Stimulated activated naive CD8-positive, alpha-beta T cell treated with anti-CD3 and anti-CD28 coated beads, Interleukin-15, amount 100 ng/mL, for 72 hours (primary cell): ENCODE measurements at regions not wholly inside any gene's neighbourhood (a gene's known extent, or its start where the extent isn't known, plus 50 kb on each side); places are given as distances from the start of the nearest gene placed in this dataset.
A peak's percentile ranks its signal among the peaks of the same experiment; 100 is the strongest.
"Not testable (repeated sequence)": the region's sequence is repeated elsewhere in the genome, so short reads cannot be mapped to it uniquely, and the experiment has no call there.

Experiments used
- ATAC-seq: fragments of 150-1000 bp; cut with Tn5 transposase; 2 replicates; pipeline ENCODE4 v1.10.0; 2021; ENCODE audit warnings: mild to moderate bottlenecking, moderate library complexity
- DNase-seq, 2 donors: peaks; one replicate each; pipeline ENCODE4 v3.0.0; 2021 to 2022
- H3K27ac Mint-ChIP-seq, 2 donors: one replicate each; pipeline ENCODE4 v1.8.0; 2022; ENCODE audit warnings: mild to moderate bottlenecking in 2 of 2, mixed read lengths in 2 of 2, moderate library complexity in 2 of 2
- H3K27me3 Mint-ChIP-seq: one replicate; pipeline ENCODE4 v1.8.0; 2022; ENCODE audit warnings: mixed read lengths
- H3K4me1 Mint-ChIP-seq: one replicate; pipeline ENCODE4 v1.8.0; 2022; ENCODE audit warnings: mild to moderate bottlenecking, mixed read lengths
- H3K4me3 Mint-ChIP-seq, 2 donors: one replicate each; pipeline ENCODE4 v1.8.0; 2022; ENCODE audit warnings: mild to moderate bottlenecking in 2 of 2, mixed read lengths in 2 of 2, moderate library complexity in 1 of 2
- H3K9me3 Mint-ChIP-seq, 2 donors: one replicate each; pipeline ENCODE4 v1.8.0; 2022; ENCODE audit warnings: mixed read lengths in 2 of 2

- Mint-ChIP-seq H3K9me3 (no peaks in the 10 kb centered on the region), H3K27ac (peak overlapping the region in 1 of 2 donors; percentile 34)
- no peak for ATAC-seq
Observed at GRCh38 chr10:45151467-45152214, 150.9 kb downstream of the ZNF22 start.

DNA sequence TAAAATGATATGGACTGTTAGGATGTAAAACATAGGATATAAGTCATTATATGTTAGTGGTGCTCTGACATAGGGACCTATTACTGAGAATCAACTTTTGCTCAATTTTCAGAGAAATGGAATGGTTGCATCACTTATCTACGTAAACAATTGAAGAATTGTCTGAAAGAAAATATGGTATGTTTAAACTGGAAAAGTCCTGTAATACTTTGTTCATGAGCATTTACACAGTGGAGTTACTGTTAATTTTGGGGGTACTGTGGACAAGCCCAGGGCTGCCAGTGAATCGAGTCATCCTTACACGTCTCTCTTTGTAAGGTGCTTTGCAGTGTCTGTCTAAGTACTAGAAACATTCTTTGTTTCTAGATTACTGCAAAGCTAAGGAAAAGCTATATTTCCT, 152.0 kb downstream of the ZNF22 start:
- Mint-ChIP-seq H3K4me1 (no peaks in the 10 kb centered on the region), H3K9me3 (no peaks in the 10 kb centered on the region), H3K4me3 (no peak overlapping the region), H3K27ac (no peak overlapping the region), H3K27me3 (peaks cover 9% of the 10 kb centered on the region)
- ATAC-seq (no peak), DNase-seq (no peak)

More at GRCh38 chr10:45151467-45152214, 150.9 kb downstream of the ZNF22 start:
- Mint-ChIP-seq H3K4me3 (no peak overlapping the region), H3K27me3 (peaks cover 9% of the 10 kb centered on the region), H3K4me1 (no peaks in the 10 kb centered on the region)
- no peak for DNase-seq

DNA sequence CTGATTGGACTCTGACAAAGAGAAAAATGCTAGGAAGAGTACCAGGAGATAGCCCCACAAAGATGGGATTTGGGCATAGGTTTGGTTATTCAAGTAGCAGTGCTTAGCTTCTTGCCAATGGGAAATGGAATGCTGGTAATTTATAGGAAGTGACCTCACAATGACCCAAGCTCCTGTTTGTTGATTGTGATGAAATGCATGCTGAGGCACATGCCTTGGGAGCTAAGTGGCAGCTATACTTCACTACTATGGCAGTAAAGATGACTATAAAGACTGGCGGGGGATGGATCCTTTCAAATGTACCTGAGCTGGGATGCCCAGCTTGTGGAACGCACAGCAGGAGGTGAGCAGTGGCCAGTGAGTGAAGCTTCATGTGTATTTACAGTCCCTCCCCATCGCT, 153.8 kb downstream of the ZNF22 start:
- Mint-ChIP-seq H3K27me3 (peaks cover 9% of the 10 kb centered on the region), H3K4me1 (no peaks in the 10 kb centered on the region), H3K27ac (peak overlapping the region in 1 of 2 donors; percentile 28), H3K9me3 (no peaks in the 10 kb centered on the region), H3K4me3 (no peak overlapping the region)
- DNase-seq (no peak), ATAC-seq (no peak)

DNA sequence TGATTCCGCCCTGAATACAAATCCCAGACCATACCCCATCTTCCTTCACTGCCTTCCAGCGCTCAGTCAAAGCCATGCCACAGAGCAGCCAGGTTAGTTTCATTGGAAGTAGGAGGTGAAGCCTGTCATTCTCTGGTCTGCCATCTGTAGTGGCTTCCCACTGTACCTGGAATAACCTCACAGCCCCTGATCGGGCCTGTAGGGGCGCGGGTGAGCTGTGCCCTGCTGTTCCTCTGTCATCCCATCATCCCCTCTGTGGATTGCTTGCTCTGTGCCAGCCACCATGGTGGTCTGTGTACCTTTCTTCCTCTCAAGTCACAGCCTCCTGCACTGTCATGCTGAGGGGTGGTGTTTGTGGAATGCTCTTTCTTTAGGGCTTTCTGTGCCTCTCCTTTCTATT, 155.1 kb downstream of the ZNF22 start:
- H3K27me3 Mint-ChIP-seq, result peaks cover 9% of the 10 kb centered on the region
- H3K4me3 Mint-ChIP-seq, result no peak overlapping the region
- H3K9me3 Mint-ChIP-seq, result no peaks in the 10 kb centered on the region
- no peak for ATAC-seq
- H3K27ac Mint-ChIP-seq, result peak overlapping the region in 1 of 2 donors; percentile 42
- no peaks in the 10 kb centered on the region for H3K4me1 Mint-ChIP-seq
- DNase-seq, result no peak

GRCh38 chr10:45160271-45160670, 155.1 kb downstream of the OR13A1 start:
- H3K27me3 Mint-ChIP-seq, result peaks cover 9% of the 10 kb centered on the region
- DNase-seq (no peak), ATAC-seq (no peak)
- H3K9me3 Mint-ChIP-seq, result no peaks in the 10 kb centered on the region
- H3K4me3 Mint-ChIP-seq, result no peak overlapping the region
- no peak overlapping the region for H3K27ac Mint-ChIP-seq
- H3K4me1 Mint-ChIP-seq, result no peaks in the 10 kb centered on the region

DNA sequence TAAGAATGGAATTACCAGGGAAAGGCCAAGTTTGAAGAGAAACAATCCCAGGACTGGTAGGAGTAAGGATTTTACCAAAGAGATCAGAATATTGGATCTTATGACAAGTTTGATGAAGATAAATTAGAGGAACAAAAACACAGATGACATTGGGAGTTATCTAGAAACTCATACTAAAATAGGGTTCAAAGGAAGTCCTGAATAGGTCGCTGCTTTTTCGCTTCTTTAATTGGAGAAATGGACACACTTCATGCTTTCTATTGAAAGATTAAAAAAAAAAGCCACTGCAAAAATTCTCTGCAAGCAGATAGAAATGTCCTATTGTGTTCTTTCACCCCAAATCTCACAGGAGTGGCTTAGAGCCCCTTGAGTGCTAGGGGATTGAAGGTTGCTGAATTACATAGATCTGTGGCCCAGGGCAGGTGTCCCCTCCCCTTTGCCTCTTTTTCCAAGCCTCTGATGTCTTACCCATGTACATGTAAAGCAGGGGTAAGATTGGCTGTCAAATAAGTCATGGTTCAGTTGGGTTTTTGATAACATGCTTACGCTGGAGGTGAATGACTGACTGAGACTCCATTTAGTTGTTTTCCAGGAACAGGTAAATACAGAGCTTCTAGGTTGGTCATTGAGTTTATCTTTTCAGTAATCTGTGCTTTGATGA, 152.0 kb downstream of the OR13A1 start:
- H3K27ac Mint-ChIP-seq, result no peak overlapping the region
- H3K4me1 Mint-ChIP-seq, result no peaks in the 10 kb centered on the region
- ATAC-seq (no peak), DNase-seq (no peak)
- no peaks in the 10 kb centered on the region for H3K27me3 Mint-ChIP-seq
- H3K4me3 Mint-ChIP-seq, result no peak overlapping the region
- no peaks in the 10 kb centered on the region for H3K9me3 Mint-ChIP-seq

GRCh38 chr10:45175520-45176118, 139.8 kb downstream of the OR13A1 start:
- H3K4me3 Mint-ChIP-seq, H3K27me3 Mint-ChIP-seq, DNase-seq, H3K27ac Mint-ChIP-seq, ATAC-seq, H3K9me3 Mint-ChIP-seq, H3K4me1 Mint-ChIP-seq: not testable (repeated sequence)

DNA sequence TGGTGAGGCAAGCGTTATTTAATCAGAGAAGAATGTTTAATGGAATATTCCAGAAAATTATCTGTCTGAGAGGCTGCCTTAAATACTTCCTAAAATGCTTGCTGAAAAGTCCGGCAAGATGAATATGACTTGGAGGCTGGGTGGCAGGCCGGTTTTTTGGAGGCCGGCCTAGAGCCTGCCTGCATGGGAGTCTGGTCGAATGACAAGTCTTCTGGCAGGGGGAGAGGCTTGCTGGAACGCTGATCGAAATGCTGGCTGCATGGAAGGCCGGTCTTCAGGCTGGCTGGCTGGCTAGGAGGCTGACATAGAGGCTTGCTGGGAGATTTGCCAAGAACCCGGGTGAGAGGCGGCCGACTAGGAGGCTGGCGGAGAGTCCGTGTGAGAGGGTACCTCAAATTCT, 135.7 kb downstream of the OR13A1 start:
- no peak for ATAC-seq
- no peaks in the 10 kb centered on the region for H3K9me3 Mint-ChIP-seq

GRCh38 chr10:45180507-45180906, 134.9 kb downstream of the OR13A1 start:
- Mint-ChIP-seq H3K9me3 (no peaks in the 10 kb centered on the region), H3K4me1 (no peaks in the 10 kb centered on the region), H3K27me3 (no peaks in the 10 kb centered on the region), H3K4me3 (no peak overlapping the region), H3K27ac (peak overlapping the region in 1 of 2 donors; percentile 85)
- DNase-seq, result no peak
- no peak for ATAC-seq

More for the DNA sequence above, 135.7 kb downstream of the OR13A1 start:
- Mint-ChIP-seq H3K4me1 (no peaks in the 10 kb centered on the region), H3K27ac (peak overlapping the region in 1 of 2 donors; percentile 8), H3K27me3 (no peaks in the 10 kb centered on the region), H3K4me3 (no peak overlapping the region)
- no peak for DNase-seq

- Mint-ChIP-seq H3K4me3 (no peak overlapping the region), H3K27me3 (no peaks in the 10 kb centered on the region), H3K9me3 (no peaks in the 10 kb centered on the region), H3K27ac (no peak overlapping the region), H3K4me1 (no peaks in the 10 kb centered on the region)
- DNase-seq (no peak), ATAC-seq (no peak)
Observed at GRCh38 chr10:45180946-45181875, 134.2 kb downstream of the OR13A1 start.

GRCh38 chr10:45183174-45183573, 132.2 kb downstream of the OR13A1 start:
- no peak for ATAC-seq
- DNase-seq, result no peak
- Mint-ChIP-seq H3K4me3 (no peak overlapping the region), H3K27me3 (no peaks in the 10 kb centered on the region), H3K9me3 (no peaks in the 10 kb centered on the region), H3K4me1 (no peaks in the 10 kb centered on the region), H3K27ac (no peak overlapping the region)

DNA sequence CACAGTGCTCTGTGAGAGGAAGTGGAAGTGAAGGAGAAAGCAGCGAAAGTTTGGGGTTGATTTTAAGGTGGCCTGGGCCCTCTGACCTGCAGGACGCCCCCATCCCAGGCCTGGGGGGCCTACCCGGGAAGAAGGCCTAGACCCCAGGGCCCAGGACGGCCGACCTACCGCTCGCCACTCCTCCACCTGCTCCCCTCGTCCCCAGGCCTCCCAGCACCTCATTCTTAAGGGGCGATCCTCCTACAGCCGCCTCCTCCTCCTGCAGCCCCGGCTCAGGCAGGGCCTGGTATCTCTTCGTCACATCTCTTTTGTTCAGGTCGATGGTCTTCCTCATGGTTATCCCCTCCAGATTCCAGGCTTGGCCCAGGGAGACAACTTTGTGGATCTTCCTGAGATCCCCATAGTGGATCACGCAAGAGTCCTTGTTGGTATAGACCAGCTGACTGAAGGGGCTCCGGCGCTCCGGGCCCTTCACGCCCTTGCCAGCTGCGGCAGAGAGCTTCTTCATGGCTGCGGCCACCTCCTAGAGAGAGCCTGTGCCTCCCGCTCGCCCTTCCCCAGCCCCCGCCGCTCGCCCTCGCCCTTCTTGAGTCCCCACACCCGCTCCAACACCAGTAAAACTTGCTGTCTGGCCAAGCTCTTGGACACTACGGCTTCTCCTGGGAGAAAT, 117.5 kb downstream of the OR13A1 start:
- H3K4me3 Mint-ChIP-seq, result no peak overlapping the region
- ATAC-seq, result no peak
- no peaks in the 10 kb centered on the region for H3K27me3 Mint-ChIP-seq
- no peak for DNase-seq
- H3K27ac Mint-ChIP-seq, result no peak overlapping the region
- no peaks in the 10 kb centered on the region for H3K9me3 Mint-ChIP-seq
- no peaks in the 10 kb centered on the region for H3K4me1 Mint-ChIP-seq

GRCh38 chr10:45198486-45199204, 116.8 kb downstream of the OR13A1 start:
- DNase-seq (no peak), ATAC-seq (peak; percentile 46)
- no peak overlapping the region for H3K4me3 Mint-ChIP-seq
- no peaks in the 10 kb centered on the region for H3K27me3 Mint-ChIP-seq
- H3K4me1 Mint-ChIP-seq, result no peaks in the 10 kb centered on the region
- H3K27ac Mint-ChIP-seq, result no peak overlapping the region
- H3K9me3 Mint-ChIP-seq, result no peaks in the 10 kb centered on the region

GRCh38 chr10:45199205-45199740, 116.1 kb downstream of the OR13A1 start:
- ATAC-seq, result peak; percentile 5
- H3K4me1 Mint-ChIP-seq, result no peaks in the 10 kb centered on the region
- no peak overlapping the region for H3K27ac Mint-ChIP-seq
- no peak overlapping the region for H3K4me3 Mint-ChIP-seq
- H3K27me3 Mint-ChIP-seq, result no peaks in the 10 kb centered on the region
- no peak for DNase-seq
- H3K9me3 Mint-ChIP-seq, result no peaks in the 10 kb centered on the region
